ENCODE measurements at regions not wholly inside any gene's neighbourhood (a gene's known extent, or its start where the extent isn't known, plus 50 kb on each side); places are given as distances from the start of the nearest gene placed in this dataset.

- no peak overlapping the region for H3K4me3 ChIP-seq (ENCODE audit: low read depth, low read length)
- no peak for TF ChIP-seq CTCF (IDR thresholded peaks at IDR 0.05; ENCODE audit: borderline replicate concordance, insufficient read depth, low read depth, low read length)
Observed at GRCh38 chr1:90612033-90612432, 105.1 kb downstream of the BARHL2 start.

- no peak for TF ChIP-seq CTCF (IDR thresholded peaks at IDR 0.05; ENCODE audit: borderline replicate concordance, insufficient read depth, low read depth, low read length)
- H3K4me3 ChIP-seq (ENCODE audit: low read depth, low read length), result no peak overlapping the region
Observed at GRCh38 chr1:90607736-90608135, 109.4 kb downstream of the BARHL2 start.

GRCh38 chr1:90605070-90605469 is 112.0 kb downstream of the BARHL2 start:
- no peak overlapping the region for H3K4me3 ChIP-seq (ENCODE audit: low read depth, low read length)
- no peak for TF ChIP-seq CTCF (IDR thresholded peaks at IDR 0.05; ENCODE audit: borderline replicate concordance, insufficient read depth, low read depth, low read length)

- no peak for TF ChIP-seq CTCF (IDR thresholded peaks at IDR 0.05; ENCODE audit: borderline replicate concordance, insufficient read depth, low read depth, low read length)
- H3K4me3 ChIP-seq (ENCODE audit: low read depth, low read length), result no peak overlapping the region
Observed at GRCh38 chr1:90593312-90593711, 123.8 kb downstream of the BARHL2 start.

GRCh38 chr1:90591970-90592356 is 125.1 kb downstream of the BARHL2 start:
- no peak for TF ChIP-seq CTCF (IDR thresholded peaks at IDR 0.05; ENCODE audit: borderline replicate concordance, insufficient read depth, low read depth, low read length)

GRCh38 chr1:90591355-90591969 is 125.6 kb downstream of the BARHL2 start:
- no peak for TF ChIP-seq CTCF (IDR thresholded peaks at IDR 0.05; ENCODE audit: borderline replicate concordance, insufficient read depth, low read depth, low read length)
- H3K4me3 ChIP-seq (ENCODE audit: low read depth, low read length), result no peak overlapping the region

More at GRCh38 chr1:90591970-90592356, 125.1 kb downstream of the BARHL2 start:
- no peak overlapping the region for H3K4me3 ChIP-seq (ENCODE audit: low read depth, low read length)

GRCh38 chr1:90580176-90580575 is 136.9 kb downstream of the BARHL2 start:
- no peak overlapping the region for H3K4me3 ChIP-seq (ENCODE audit: low read depth, low read length)
- TF ChIP-seq CTCF (IDR thresholded peaks at IDR 0.05; ENCODE audit: borderline replicate concordance, insufficient read depth, low read depth, low read length), result no peak
